ENCODE measurements at regions not wholly inside any gene's neighbourhood (a gene's known extent, or its start where the extent isn't known, plus 50 kb on each side); places are given as distances from the start of the nearest gene placed in this dataset.

DNA sequence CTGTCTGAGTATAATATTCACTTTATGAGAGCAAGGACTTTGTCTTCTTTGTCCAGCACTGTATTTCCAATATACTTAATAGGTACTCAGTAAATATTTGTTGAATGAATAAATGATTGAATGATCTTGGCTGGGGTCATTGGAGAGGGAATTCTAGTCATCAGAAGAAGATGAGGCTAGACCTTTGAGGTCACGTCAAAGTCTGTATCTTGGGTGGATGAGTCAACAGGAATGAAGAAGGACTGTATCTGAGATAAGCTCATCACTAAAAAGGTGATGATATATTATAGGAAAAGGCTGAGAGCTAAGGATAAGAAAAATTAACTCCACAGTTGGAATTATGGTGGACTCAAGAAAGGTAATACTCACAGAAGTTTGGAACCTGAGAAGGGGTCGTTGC is 125.1 kb upstream of the MAGI3 start:
- no peak for DNase-seq (ENCODE audit: low read depth)

DNA sequence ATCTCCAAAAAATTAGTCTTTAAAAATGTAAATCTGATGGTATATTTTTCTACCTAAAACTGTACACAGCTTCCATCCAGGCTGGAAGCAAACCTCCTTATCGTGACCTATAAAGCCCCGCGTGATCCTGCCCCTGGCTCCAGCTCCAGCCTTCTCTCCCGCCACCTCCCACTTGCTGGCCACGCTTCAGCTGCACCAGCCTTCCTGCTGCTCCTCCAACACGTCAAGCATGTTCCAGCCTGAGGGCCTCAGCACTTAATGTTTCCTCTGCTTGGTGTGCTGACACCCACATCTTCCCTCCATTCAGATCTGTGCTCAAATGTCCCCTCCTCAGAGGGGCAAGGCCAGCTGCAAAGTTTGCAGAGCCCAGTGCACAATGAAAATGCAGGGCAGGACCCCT is 123.5 kb upstream of the MAGI3 start:
- no peak for DNase-seq (ENCODE audit: low read depth)

DNA sequence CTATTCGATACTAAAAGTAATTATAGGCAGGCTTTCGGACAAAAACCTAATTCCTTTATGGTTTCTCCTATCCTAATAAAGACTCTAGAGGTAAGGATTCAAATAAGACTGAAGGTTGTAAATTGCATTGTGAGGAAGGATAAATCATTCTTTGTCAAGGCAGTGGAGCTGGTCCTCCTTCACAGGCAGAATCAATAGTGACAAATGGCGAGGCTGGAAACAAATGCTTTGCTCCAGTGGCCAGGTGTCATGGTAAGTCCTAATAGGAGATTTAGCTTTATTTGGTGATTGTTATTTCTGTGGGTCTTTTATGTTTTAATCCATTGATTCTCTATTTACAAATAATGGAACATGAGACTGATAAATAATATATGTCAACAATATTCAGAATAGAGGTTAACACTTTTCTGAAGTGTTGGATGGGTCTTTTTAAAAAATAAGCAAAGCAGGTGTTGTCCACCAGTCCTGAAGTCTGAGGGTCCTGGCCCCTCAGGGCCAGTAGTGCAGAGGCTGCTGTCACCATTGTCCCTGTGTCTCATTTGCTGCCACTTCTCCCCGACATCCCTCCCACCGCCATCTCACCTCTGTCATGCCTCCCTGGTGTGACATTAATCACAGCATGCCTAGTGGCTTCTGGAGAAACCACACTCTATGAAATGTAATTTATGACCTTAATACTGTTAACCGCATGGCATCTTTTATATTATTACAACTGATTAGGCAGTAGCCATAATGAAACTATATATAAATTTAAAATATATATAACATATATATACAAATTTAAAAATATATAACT is 120.9 kb upstream of the MAGI3 start:
- no peak for DNase-seq (ENCODE audit: low read depth)

DNA sequence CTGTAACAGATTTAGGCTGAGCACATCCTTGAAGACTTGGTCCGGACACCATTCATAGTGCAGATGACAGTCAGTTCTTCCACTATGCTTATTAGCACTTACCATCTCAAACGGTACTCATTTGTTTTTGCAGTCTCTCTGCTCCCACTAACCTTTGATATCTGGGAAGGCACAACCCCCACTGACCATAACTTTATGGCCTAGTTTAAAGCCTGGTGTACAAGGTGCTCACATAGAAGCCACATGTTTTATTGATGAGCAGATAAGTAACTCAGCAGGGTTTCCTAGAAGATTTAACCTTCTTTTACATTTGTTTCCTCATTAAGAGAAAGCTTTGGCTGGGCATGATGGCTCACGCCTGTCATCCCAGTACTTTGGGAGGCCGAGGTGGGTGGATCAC is 119.3 kb upstream of the MAGI3 start:
- DNase-seq (ENCODE audit: low read depth), result no peak

DNA sequence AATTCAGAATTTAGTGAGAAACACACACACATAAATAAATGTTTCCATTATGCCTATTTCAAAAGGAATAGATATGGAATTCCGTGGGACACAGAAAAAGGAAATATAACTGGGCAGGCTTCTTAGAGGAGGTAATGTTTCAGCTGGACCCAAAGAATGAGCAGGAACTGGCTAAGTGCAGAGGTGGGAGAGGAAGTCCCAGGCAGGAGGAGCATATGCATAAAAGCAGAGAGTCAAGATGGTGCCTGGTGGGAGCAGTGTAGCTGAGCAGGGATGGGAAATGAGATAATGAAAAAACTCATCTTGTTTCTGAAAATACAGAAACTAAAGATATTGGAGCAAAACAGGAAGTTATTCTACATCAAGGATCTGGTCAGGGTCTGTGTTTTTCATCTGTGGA is 115.2 kb upstream of the MAGI3 start:
- DNase-seq (ENCODE audit: low read depth), result no peak

DNA sequence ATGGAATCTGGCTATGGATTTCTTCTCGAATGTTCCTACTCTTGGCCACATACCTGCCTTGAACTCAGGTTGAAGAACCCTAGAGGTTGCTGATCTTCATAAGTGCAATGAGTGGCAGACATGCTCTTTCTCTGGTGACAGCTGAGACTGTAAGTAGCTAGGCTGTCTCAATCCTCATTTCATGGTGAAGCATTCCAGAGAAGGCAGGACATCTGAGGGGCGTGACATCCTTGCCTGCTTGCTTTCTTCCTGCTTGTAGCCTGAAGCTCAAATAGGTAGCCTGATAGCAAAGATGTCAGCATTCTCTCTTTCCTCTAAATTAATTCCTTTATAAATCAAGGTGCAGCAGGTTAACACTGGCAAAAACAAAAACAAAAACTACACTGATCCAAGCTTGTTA is 114.6 kb upstream of the MAGI3 start:
- DNase-seq (ENCODE audit: low read depth), result no peak

DNA sequence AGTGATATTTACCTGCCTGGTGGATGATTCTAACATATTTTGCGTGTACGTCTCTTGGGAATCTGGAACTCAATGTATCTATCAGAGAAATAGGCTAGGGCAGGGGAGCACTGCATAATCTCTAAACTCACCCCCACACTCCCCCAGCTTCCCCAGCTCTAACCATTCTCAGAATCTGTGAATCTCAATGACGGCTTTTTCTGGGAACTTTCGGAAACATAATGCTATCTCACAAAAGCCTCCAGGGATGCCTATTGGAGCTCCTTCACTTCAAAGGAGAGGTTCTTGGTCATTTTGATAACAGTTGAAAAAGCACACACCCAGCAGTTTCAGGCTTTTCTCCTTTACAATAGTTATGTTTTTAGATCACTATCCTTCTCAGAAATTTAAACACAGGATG is 113.8 kb upstream of the MAGI3 start:
- no peak for DNase-seq (ENCODE audit: low read depth)

DNA sequence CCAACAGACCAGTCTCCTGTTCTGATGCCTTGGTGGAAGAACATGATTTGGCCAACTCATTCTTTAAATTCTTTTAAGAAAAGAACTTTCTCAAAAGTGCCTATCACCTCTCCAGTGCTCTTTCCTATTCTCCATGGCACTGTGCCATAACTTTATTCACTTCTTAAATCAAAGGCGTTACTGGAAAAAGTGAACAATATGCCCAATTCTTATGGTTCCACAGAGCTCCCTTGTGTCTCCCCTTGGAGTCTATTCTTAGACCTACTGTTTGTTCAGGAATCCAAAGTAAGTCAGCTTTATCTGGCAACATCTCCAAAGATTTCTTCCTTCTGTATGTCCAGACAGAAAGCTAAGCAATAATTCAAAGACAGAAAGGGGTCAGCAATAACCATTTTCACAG is 111.9 kb upstream of the MAGI3 start:
- DNase-seq (ENCODE audit: low read depth), result no peak

DNA sequence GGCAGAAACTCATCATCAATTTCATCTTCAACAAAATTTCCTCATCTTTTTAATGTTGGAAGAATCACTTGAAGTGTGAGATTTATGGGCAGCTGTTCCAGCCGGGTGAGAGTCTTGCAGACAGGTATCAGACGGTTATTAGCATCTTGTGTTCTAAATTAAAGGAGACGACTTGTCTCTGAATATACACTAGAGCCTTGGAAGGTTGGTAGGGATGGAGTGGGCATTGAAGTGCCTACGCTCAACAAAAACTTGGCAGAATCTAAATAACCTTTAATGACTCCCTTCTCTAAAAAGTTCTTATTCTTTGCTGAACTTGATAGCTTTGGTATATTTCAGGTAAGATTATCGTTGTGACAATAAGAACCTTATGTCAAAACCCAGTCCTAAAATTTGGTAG is 111.5 kb upstream of the MAGI3 start:
- no peak for DNase-seq (ENCODE audit: low read depth)

DNA sequence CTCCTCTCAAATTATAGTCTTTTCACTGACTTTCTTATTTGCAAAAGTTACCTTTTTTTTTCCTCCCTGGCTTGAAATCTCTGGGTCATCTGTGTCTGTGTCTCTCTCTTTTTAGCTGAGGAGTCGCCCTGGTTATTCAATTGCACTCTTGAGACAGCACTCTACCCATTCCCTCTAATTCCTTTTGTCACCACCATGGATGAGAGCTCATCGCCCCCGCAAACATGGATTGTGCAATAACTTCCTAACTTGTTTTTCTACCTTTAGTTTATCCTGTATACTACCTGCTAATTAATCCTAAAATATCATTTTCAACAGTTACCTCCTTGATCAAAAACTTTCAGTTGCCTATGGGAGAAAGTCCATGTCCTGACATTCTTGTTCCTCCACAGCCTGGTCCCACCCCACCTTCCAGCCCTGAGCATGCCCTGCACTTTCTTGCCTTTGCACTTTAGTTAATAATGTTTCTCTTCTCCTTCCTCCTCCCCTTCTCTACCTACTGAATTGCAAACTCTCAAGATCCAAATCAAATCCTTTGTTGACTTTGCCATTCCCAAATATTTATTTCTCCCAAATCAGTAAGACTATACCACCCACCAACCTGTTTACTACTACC is 110.4 kb upstream of the MAGI3 start:
- DNase-seq (ENCODE audit: low read depth), result no peak

DNA sequence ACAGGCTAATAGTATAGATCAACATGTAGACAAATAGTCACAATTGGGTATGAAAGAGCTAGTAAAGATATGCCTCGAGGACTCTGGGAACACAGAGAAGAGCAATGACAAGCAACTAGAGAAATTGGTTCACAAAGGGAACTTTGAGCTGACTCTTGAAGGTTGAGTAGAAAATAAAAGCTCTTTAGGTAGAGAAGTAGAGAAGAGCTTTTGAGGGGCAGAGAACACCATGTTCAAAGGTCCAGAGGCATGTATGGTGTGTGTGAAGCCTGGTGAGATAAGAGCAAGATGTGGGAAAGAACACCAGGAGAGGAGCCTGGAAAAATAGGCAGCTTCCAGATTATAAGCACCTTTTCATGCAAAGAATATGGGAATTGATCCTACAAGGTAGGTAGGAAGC is 109.7 kb upstream of the MAGI3 start:
- DNase-seq (ENCODE audit: low read depth), result no peak

DNA sequence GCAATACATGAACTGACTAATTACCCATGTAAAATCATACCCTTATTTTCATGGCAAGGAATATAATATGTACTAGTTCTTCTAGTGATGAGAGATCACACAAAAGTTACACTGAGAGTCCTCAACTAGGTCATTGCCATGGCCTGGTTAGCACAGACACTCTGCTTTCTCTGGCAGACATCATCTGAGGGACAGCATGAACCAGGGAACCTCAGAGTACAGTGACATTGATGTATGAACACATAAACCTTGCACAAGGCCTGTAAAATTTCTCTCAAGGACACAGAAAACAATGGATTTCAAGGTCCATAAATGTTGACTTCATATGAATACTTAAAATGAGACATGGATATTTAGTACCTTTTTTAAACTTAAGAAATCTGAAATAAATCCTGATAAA is 108.8 kb upstream of the MAGI3 start:
- no peak for DNase-seq (ENCODE audit: low read depth)

DNA sequence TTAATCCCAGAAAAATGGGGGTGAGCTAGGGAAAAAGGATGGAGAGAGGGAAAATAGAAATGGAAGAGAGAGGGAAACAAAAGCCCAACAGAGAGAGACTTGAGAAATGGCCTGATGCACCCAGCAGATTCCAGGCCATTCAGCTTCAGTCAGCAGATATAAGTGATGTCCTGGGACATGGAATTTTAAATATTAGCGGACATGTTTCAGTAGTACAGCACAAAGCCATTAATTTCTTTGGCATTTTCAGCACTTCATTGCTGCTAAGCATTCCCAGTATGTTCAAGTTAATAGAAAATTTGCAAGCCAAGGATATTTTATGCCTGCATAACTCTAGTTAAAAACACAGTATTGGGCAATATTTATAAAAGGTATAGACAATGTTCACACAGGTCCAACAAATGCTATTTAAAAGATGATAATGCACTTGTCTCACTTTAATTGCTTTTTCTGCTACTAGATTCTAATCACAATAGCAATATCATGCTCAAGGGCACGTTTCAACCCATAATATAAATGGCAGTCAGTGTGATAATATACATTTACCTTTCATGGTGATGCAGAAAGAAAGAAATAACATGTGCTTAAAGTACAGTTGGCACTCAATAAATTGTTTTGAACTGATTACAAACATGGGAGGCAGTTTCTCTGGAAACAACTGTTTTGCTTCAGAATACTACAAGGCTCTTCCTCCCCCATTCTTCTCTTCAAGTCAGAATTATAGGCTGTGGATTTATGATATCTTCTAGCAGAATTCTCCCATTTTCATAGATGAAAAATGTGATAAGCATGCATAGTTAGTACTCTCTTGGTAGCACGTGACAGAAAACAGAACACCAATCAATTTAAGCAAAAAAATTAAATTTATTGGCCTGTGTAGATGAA is 108.1 kb upstream of the MAGI3 start:
- DNase-seq (ENCODE audit: low read depth), result no peak

DNA sequence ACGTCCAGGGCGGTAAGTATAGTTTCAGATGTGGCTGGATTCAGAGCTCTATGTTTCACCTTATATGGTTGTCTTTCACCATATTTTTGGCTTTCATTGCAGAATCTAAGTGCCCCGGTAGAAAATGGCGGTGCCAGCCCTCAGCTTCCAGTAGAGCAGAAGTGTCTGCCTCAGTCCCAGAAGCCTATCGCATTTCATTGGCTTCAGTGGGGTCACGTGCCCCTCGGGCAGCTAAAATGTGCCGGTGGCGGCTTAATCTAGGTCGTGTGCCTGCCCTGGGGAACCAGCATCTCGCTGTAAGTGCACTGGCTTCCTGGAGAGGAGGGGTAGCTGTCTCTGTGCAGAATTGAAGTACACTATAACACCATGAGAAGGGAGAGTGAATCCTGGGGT is 107.4 kb upstream of the MAGI3 start:
- no peak for DNase-seq (ENCODE audit: low read depth)

DNA sequence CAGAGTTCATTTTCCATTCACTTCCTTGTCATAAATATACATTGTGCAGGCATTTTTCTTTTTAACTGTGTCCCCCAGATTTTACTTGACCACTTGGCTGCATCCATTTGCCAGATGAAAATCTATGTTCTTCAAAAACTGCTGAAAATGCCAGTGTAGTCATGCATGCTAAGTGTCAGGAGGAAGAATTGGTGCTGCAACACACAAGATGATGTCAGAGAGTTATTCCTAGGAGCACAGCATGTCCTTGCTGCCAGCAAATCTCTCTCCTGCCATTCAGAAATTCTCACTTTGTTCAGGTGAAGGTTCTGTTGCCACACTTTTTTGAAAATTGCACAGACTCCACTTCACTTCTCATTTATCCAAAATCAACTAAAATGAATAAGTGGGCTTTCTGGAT is 106.4 kb upstream of the MAGI3 start:
- DNase-seq (ENCODE audit: low read depth), result no peak

DNA sequence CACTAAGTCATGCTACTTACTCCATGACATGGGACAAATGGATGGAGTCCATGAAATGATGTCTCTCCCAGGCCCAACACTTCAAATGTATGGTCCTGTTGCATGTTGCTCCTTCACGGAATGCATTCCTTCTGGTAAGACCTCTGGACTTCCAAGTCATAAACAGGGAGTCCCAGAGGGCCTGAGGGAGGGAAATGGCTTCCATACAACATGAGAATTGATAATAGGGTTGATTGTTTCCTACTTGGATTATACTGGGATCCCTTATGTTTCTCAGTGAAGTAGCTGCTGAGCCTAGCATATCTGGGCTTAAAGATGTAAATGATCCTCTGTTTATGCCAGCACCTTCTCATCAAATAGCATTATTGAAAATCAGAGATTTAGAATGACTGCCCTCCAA is 104.2 kb upstream of the MAGI3 start:
- no peak for DNase-seq (ENCODE audit: low read depth)

DNA sequence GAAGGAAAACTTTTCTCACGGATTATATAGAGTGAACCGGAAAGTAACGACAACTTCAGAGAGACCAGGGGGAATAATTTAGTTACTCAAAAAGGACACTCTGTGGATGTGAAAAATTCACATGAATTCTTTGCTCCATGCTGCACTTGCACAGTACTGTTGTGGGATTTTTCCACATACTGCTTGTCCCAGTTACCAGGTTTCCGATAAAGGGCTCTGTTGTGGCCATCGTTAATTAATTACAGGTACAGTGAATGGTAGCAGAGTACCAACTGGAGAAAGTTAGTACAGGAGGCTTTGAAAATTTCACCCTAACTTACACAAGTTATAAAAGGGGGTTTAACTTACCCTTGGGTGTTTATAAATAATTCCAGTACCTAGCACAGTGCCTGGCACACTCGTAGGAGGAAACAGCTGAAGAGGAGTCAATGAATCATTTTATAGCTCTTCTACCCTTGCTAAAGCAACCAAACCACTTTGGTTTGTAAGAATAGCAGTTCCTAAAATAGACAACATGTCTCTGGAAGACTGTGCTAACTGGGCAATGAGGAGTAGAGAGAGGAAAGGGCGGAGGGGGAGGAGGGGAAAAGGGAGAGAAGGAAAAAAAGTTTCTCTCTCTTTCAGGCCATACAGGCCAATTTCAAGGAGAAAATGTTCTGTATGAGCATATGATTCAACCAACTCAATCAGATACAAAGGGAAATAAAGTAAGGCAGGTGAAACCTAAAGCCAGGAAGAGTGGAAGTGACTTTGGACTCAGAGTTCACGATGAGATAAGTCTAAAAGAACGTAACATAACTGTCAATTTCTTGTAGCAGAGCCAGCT is 98.3 kb upstream of the MAGI3 start:
- no peak for DNase-seq (ENCODE audit: low read depth)

DNA sequence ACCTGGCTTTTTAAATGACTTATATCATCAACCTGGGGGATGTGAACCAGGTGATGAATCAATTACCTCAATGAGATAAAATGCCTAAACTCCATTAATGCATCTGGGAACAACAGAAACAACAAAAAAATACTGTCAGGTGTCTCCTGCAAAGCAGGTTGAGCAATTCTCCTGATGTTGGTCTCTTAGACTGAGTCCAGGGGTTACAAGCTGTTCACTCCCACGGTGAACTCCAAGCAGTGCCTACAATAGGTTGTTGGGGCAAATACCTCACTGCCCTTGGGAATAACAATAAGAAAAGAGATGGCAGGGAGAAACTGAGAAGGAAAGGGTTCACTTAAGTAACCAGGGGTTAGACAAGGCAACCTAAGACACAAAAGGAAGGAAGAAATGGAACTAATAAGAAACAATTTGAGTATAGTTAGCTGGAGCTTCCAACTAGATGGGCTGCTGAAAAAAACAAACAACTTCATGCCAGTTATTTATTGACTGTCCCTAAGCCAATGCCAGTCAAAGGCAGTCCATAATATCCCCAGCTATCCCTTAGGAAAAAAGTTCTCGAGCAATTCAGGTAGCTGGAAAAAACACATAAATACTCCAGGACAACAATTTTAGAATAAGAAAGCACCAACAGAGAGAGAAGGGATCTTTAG is 97.6 kb upstream of the MAGI3 start:
- DNase-seq (ENCODE audit: low read depth), result no peak

DNA sequence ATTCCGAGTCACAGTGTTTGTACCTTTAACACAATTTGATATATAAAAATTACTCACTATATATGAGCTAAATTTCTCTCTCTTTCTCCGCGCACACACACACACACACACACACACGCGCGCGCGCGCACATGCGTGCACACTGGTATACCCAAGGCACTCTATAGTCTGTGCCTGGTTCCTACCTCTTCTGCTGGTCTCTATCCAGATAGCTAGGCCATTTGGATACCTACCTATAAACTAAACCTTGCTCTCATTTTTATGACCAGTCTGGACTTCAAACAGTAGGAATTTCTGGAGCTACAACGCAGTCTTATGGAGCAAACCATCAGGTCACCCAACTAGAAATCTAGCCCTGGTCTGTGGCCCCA is 97.1 kb upstream of the MAGI3 start:
- no peak for DNase-seq (ENCODE audit: low read depth)

DNA sequence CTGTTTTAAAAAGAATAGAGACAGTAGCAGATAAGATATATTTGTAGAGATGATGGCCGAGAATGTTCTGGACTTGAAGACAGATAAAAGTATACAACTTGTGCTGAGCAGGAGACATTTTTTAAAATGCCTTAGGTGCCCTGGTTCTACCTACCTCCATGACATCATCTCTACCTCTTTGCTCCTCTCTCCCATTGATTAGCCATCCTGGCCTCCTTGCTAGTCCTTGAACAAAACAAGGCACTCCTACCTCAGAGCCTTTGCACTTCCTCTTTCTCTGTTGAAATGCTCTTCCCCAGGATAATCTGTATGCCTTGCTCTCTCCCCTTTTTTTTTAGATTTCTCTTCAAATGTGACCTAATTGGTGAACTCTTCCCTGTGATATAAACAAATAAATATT is 92.6 kb upstream of the MAGI3 start:
- DNase-seq (ENCODE audit: low read depth), result no peak

DNA sequence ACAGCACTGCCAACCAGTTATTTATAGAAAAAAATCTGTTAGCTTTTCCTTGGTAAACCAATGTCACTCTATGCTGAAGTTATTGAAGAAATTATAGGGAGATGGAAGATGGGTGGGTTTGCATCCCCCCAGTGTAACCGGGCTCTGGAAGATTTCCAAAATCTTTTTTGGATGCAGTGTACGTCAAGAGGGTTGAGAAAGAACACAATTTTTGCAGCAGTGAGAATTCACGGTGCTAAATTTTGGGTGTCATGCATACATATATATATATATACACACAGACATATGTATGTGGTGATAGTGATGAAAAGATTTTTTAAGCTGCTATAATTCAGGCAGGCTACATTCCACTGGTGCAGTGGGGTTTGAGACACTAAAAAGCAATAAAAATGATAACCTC is 91.4 kb upstream of the MAGI3 start:
- DNase-seq (ENCODE audit: low read depth), result no peak

DNA sequence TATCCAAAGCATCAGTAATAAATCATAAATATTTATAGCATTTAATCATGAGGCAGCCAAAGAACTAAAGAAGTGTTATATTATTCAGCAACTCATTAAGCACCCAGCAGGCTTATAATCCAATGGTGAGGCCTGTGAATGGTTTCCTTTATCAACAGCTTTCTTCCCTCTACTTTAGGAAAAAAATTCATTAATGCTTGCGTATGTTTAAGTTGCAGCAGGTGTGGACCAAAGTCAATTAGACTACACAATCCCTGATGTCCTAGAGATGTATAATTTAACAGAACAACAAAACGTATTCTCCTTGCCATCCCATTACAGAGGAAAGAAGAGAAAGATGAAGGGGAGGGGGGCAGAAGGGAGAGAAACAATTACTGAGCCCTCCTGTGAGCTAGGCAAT is 87.7 kb upstream of the MAGI3 start:
- no peak for DNase-seq (ENCODE audit: low read depth)

All from RPMI7951 (cell line).